ENCODE measurements at regions not wholly inside any gene's neighbourhood (a gene's known extent, or its start where the extent isn't known, plus 50 kb on each side); places are given as distances from the start of the nearest gene placed in this dataset.

- TF ChIP-seq, protein P1, sequence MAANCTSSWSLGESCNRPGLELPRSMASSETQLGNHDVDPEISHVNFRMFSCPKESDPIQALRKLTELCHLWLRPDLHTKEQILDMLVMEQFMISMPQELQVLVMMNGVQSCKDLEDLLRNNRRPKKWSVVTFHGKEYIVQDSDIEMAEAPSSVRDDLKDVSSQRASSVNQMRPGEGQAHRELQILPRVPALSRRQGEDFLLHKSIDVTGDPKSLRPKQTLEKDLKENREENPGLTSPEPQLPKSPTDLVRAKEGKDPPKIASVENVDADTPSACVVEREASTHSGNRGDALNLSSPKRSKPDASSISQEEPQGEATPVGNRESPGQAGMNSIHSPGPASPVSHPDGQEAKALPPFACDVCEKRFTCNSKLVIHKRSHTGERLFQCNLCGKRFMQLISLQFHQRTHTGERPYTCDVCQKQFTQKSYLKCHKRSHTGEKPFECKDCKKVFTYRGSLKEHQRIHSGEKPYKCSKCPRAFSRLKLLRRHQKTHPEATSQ (tag by site-specific recombination; IDR thresholded peaks at IDR 0.05), result no peak
- TF ChIP-seq, protein P2, sequence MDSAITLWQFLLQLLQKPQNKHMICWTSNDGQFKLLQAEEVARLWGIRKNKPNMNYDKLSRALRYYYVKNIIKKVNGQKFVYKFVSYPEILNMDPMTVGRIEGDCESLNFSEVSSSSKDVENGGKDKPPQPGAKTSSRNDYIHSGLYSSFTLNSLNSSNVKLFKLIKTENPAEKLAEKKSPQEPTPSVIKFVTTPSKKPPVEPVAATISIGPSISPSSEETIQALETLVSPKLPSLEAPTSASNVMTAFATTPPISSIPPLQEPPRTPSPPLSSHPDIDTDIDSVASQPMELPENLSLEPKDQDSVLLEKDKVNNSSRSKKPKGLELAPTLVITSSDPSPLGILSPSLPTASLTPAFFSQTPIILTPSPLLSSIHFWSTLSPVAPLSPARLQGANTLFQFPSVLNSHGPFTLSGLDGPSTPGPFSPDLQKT (IDR thresholded peaks at IDR 0.05; ENCODE audit: borderline replicate concordance, low read depth, low read length), result no peak
- TF ChIP-seq ATF2 (tag by site-specific recombination; IDR thresholded peaks at IDR 0.05; ENCODE audit: low read depth) (no peak), ZNF792 (tag by site-specific recombination; IDR thresholded peaks at IDR 0.05) (no peak), PRDM2 (tag by site-specific recombination; IDR thresholded peaks at IDR 0.05; ENCODE audit: borderline replicate concordance) (no peak), ZNF621 (tag by site-specific recombination; IDR thresholded peaks at IDR 0.05) (no peak), ZNF292 (tag by site-specific recombination; IDR thresholded peaks at IDR 0.05; ENCODE audit: borderline replicate concordance, low read depth) (no peak), ZNF391 (tag by site-specific recombination; IDR thresholded peaks at IDR 0.05; ENCODE audit: borderline replicate concordance, low read depth) (no peak), ZNF571 (tag by site-specific recombination; IDR thresholded peaks at IDR 0.05) (no peak), KLF1 (tag by site-specific recombination; IDR thresholded peaks at IDR 0.05) (peak; percentile 57), ZNF341 (tag by site-specific recombination; IDR thresholded peaks at IDR 0.05; ENCODE audit: low read depth) (peak; percentile 77), PATZ1 (tag by site-specific recombination; IDR thresholded peaks at IDR 0.05) (peak; percentile 81; the same call in 1 of the 2 replicates), ZBTB21 (tag by site-specific recombination; IDR thresholded peaks at IDR 0.05) (no peak), ZNF133 (tag by site-specific recombination; IDR thresholded peaks at IDR 0.05) (no peak), SP2 (tag by site-specific recombination; IDR thresholded peaks at IDR 0.05) (peak; percentile 49), TRIM28 (IDR thresholded peaks at IDR 0.05; ENCODE audit: borderline replicate concordance, low read length) (no peak), ZNF791 (tag by site-specific recombination; IDR thresholded peaks at IDR 0.05) (no peak), ZNF354C (tag by site-specific recombination; IDR thresholded peaks at IDR 0.05; ENCODE audit: borderline replicate concordance, low read depth) (no peak), ZNF843 (tag by site-specific recombination; IDR thresholded peaks at IDR 0.05) (no peak), ZNF677 (tag by site-specific recombination; IDR thresholded peaks at IDR 0.05) (no peak), ZBTB26 (tag by site-specific recombination; optimal IDR thresholded peaks at IDR 0.05) (no peak), ZNF248 (tag by site-specific recombination; IDR thresholded peaks at IDR 0.05) (no peak)
- TF ChIP-seq, protein P3, sequence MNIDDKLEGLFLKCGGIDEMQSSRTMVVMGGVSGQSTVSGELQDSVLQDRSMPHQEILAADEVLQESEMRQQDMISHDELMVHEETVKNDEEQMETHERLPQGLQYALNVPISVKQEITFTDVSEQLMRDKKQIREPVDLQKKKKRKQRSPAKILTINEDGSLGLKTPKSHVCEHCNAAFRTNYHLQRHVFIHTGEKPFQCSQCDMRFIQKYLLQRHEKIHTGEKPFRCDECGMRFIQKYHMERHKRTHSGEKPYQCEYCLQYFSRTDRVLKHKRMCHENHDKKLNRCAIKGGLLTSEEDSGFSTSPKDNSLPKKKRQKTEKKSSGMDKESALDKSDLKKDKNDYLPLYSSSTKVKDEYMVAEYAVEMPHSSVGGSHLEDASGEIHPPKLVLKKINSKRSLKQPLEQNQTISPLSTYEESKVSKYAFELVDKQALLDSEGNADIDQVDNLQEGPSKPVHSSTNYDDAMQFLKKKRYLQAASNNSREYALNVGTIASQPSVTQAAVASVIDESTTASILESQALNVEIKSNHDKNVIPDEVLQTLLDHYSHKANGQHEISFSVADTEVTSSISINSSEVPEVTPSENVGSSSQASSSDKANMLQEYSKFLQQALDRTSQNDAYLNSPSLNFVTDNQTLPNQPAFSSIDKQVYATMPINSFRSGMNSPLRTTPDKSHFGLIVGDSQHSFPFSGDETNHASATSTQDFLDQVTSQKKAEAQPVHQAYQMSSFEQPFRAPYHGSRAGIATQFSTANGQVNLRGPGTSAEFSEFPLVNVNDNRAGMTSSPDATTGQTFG (tag by site-specific recombination; IDR thresholded peaks at IDR 0.05; ENCODE audit: borderline replicate concordance), result no peak
Observed at GRCh38 chr9:129557192-129558036, 63.5 kb downstream of the C9orf50 start (continued).
